MG63 (cell line): ENCODE measurements at regions not wholly inside any gene's neighbourhood (a gene's known extent, or its start where the extent isn't known, plus 50 kb on each side); places are given as distances from the start of the nearest gene placed in this dataset.

ENCODE experiments used
- DNase-seq: peaks from one replicate; pipeline ENCODE4 v3.0.0-alpha.2; 2020
- H3K27me3 ChIP-seq: fragments of 250-450 bp; sonication (Bioruptor Pico); 2 replicates; pipeline ENCODE4 v1.5.1; 2020; ENCODE audit warnings: mild to moderate bottlenecking, moderate library complexity
- H3K36me3 ChIP-seq: fragments of 250-450 bp; sonication (Bioruptor Pico); 2 replicates; pipeline ENCODE4 v1.5.1; 2020; ENCODE audit warnings: mild to moderate bottlenecking, moderate library complexity
- H3K4me3 ChIP-seq: fragments of 250-450 bp; sonication (Bioruptor Pico); 2 replicates; pipeline ENCODE4 v1.5.1; 2020; ENCODE audit warnings: mild to moderate bottlenecking, moderate library complexity
- H3K9me3 ChIP-seq: fragments of 250-450 bp; sonication (Bioruptor Pico); 2 replicates; pipeline ENCODE4 v1.5.1; 2020; ENCODE audit warnings: mild to moderate bottlenecking, moderate library complexity

- Histone ChIP-seq H3K9me3 (no peaks in the 10 kb centered on the region), H3K27me3 (no peaks in the 10 kb centered on the region), H3K4me3 (no peak overlapping the region), H3K36me3 (no peaks in the 10 kb centered on the region)
- DNase-seq = peak; percentile 57
These were observed 471.7 kb downstream of the EFNB2 start for GRCh38 chr13:106063591-106064313.

GRCh38 chr13:106061781-106062180 is 473.7 kb downstream of the EFNB2 start:
- DNase-seq = no peak
- Histone ChIP-seq H3K9me3 (no peaks in the 10 kb centered on the region), H3K27me3 (no peaks in the 10 kb centered on the region), H3K4me3 (no peak overlapping the region), H3K36me3 (no peaks in the 10 kb centered on the region)

- Histone ChIP-seq H3K9me3 (no peaks in the 10 kb centered on the region), H3K4me3 (no peak overlapping the region), H3K27me3 (no peaks in the 10 kb centered on the region), H3K36me3 (no peaks in the 10 kb centered on the region)
- DNase-seq = no peak
These were observed 478.6 kb downstream of the EFNB2 start for GRCh38 chr13:106056851-106057250.

- Histone ChIP-seq H3K4me3 (no peak overlapping the region), H3K9me3 (no peaks in the 10 kb centered on the region), H3K36me3 (no peaks in the 10 kb centered on the region), H3K27me3 (no peaks in the 10 kb centered on the region)
- no peak for DNase-seq
These were observed 483.2 kb downstream of the EFNB2 start for GRCh38 chr13:106052200-106052767.

GRCh38 chr13:106049171-106049570 is 486.3 kb downstream of the EFNB2 start:
- Histone ChIP-seq H3K36me3 (no peaks in the 10 kb centered on the region), H3K27me3 (no peaks in the 10 kb centered on the region), H3K4me3 (no peak overlapping the region), H3K9me3 (no peaks in the 10 kb centered on the region)
- no peak for DNase-seq

GRCh38 chr13:106048386-106048785 is 487.1 kb downstream of the EFNB2 start:
- Histone ChIP-seq H3K9me3 (no peaks in the 10 kb centered on the region), H3K36me3 (no peaks in the 10 kb centered on the region), H3K27me3 (no peaks in the 10 kb centered on the region), H3K4me3 (no peak overlapping the region)
- no peak for DNase-seq

GRCh38 chr13:106047859-106048258 is 487.6 kb downstream of the EFNB2 start:
- H3K36me3 ChIP-seq = no peaks in the 10 kb centered on the region
- DNase-seq = no peak
- H3K27me3 ChIP-seq = no peaks in the 10 kb centered on the region
- no peak overlapping the region for H3K4me3 ChIP-seq
- no peaks in the 10 kb centered on the region for H3K9me3 ChIP-seq

GRCh38 chr13:106042996-106043581 is 492.4 kb downstream of the EFNB2 start:
- Histone ChIP-seq H3K36me3 (no peaks in the 10 kb centered on the region), H3K9me3 (no peaks in the 10 kb centered on the region; the same call in 1 of the 2 replicates), H3K27me3 (no peaks in the 10 kb centered on the region), H3K4me3 (no peak overlapping the region)
- DNase-seq = no peak

GRCh38 chr13:106041445-106041844 is 494.0 kb downstream of the EFNB2 start:
- Histone ChIP-seq H3K4me3 (no peak overlapping the region), H3K27me3 (no peaks in the 10 kb centered on the region), H3K9me3 (no peaks in the 10 kb centered on the region; the same call in 1 of the 2 replicates), H3K36me3 (no peaks in the 10 kb centered on the region)
- no peak for DNase-seq

- DNase-seq = peak; percentile 18
- H3K36me3 ChIP-seq = no peaks in the 10 kb centered on the region
- H3K27me3 ChIP-seq = no peaks in the 10 kb centered on the region
- H3K4me3 ChIP-seq = no peak overlapping the region
- no peaks in the 10 kb centered on the region; the same call in 1 of the 2 replicates for H3K9me3 ChIP-seq
These were observed 496.7 kb downstream of the EFNB2 start for GRCh38 chr13:106038752-106039151.

- H3K4me3 ChIP-seq = no peak overlapping the region
- no peaks in the 10 kb centered on the region for H3K36me3 ChIP-seq
- no peaks in the 10 kb centered on the region; the same call in 1 of the 2 replicates for H3K9me3 ChIP-seq
- H3K27me3 ChIP-seq = no peaks in the 10 kb centered on the region
- DNase-seq = no peak
These were observed 498.6 kb downstream of the EFNB2 start for GRCh38 chr13:106036870-106037269.

GRCh38 chr13:106034201-106034600 is 501.3 kb downstream of the EFNB2 start:
- no peak for DNase-seq
- no peaks in the 10 kb centered on the region; the same call in 1 of the 2 replicates for H3K9me3 ChIP-seq

GRCh38 chr13:106033659-106034058 is 501.8 kb downstream of the EFNB2 start:
- no peaks in the 10 kb centered on the region for H3K36me3 ChIP-seq
- H3K4me3 ChIP-seq = no peak overlapping the region
- DNase-seq = no peak
- no peaks in the 10 kb centered on the region; the same call in 1 of the 2 replicates for H3K9me3 ChIP-seq
- no peaks in the 10 kb centered on the region for H3K27me3 ChIP-seq

More at GRCh38 chr13:106034201-106034600, 501.3 kb downstream of the EFNB2 start:
- Histone ChIP-seq H3K36me3 (no peaks in the 10 kb centered on the region), H3K4me3 (no peak overlapping the region), H3K27me3 (no peaks in the 10 kb centered on the region)

- H3K9me3 ChIP-seq = no peaks in the 10 kb centered on the region
- DNase-seq = no peak
- no peaks in the 10 kb centered on the region for H3K36me3 ChIP-seq
- no peaks in the 10 kb centered on the region for H3K27me3 ChIP-seq
- H3K4me3 ChIP-seq = no peak overlapping the region
These were observed 503.0 kb downstream of the EFNB2 start for GRCh38 chr13:106032441-106032840.

- H3K36me3 ChIP-seq = no peaks in the 10 kb centered on the region
- H3K27me3 ChIP-seq = no peaks in the 10 kb centered on the region
These were observed 505.7 kb downstream of the EFNB2 start for GRCh38 chr13:106029676-106030290.

GRCh38 chr13:106028911-106029310 is 506.6 kb downstream of the EFNB2 start:
- DNase-seq = no peak

More at GRCh38 chr13:106029676-106030290, 505.7 kb downstream of the EFNB2 start:
- Histone ChIP-seq H3K9me3 (no peaks in the 10 kb centered on the region), H3K4me3 (no peak overlapping the region)
- DNase-seq = no peak

GRCh38 chr13:106011600-106011999 is 523.9 kb downstream of the EFNB2 start:
- Histone ChIP-seq H3K9me3 (no peaks in the 10 kb centered on the region), H3K4me3 (no peak overlapping the region), H3K27me3 (no peaks in the 10 kb centered on the region), H3K36me3 (no peaks in the 10 kb centered on the region)
- no peak for DNase-seq

More at GRCh38 chr13:106028911-106029310, 506.6 kb downstream of the EFNB2 start:
- no peak overlapping the region for H3K4me3 ChIP-seq
- H3K9me3 ChIP-seq = no peaks in the 10 kb centered on the region
- no peaks in the 10 kb centered on the region for H3K27me3 ChIP-seq
- H3K36me3 ChIP-seq = no peaks in the 10 kb centered on the region
